Loucy (cell line): ENCODE measurements at regions not wholly inside any gene's neighbourhood (a gene's known extent, or its start where the extent isn't known, plus 50 kb on each side); places are given as distances from the start of the nearest gene placed in this dataset.

Source experiments
- H2AFZ ChIP-seq: fragments of 200-600 bp; sonication (generic); 2 replicates; pipeline ENCODE4 v1.6.0; 2016; ENCODE audit warnings: antibody characterized with exemption, mild to moderate bottlenecking, low read length, moderate library complexity
- H3F3A ChIP-seq: fragments of 200-600 bp; 2 replicates; pipeline ENCODE4 v1.6.0; 2016; ENCODE audit warnings: antibody characterized with exemption, low read depth, mild to moderate bottlenecking
- H3K27me3 ChIP-seq: fragments of 200-600 bp; sonication (generic); 2 replicates; pipeline ENCODE4 v1.6.1; 2014; ENCODE audit warnings: low read length, mild to moderate bottlenecking; ENCODE audit not compliant: insufficient read depth, poor library complexity, severe bottlenecking
- H3K36me3 ChIP-seq: fragments of 200-600 bp; sonication (generic); 2 replicates; pipeline ENCODE4 v1.6.1; 2016; ENCODE audit warnings: low read length; ENCODE audit not compliant: insufficient read depth
- H3K4me1 ChIP-seq: fragments of 200-600 bp; sonication (generic); 2 replicates; pipeline ENCODE4 v1.5.1; 2014; ENCODE audit warnings: low read length, mild to moderate bottlenecking; ENCODE audit not compliant: insufficient read depth, poor library complexity, severe bottlenecking
- H3K4me2 ChIP-seq: fragments of 200-600 bp; sonication (generic); 2 replicates; pipeline ENCODE4 v1.6.0; 2014; ENCODE audit warnings: antibody characterized with exemption, low read length, low read depth, mild to moderate bottlenecking; ENCODE audit not compliant: poor library complexity, severe bottlenecking
- H3K4me3 ChIP-seq: fragments of 200-600 bp; sonication (generic); 2 replicates; pipeline ENCODE4 v1.5.1; 2014; ENCODE audit warnings: low read length, mild to moderate bottlenecking, mixed read lengths; ENCODE audit not compliant: poor library complexity, severe bottlenecking
- H3K79me2 ChIP-seq: fragments of 200-600 bp; sonication (generic); 2 replicates; pipeline ENCODE4 v1.6.1; 2014; ENCODE audit warnings: low read length; ENCODE audit not compliant: insufficient read depth
- H3K9ac ChIP-seq: fragments of 200-600 bp; sonication (generic); 2 replicates; pipeline ENCODE4 v1.6.0; 2014; ENCODE audit warnings: mild to moderate bottlenecking, low read depth, low read length, moderate library complexity; ENCODE audit not compliant: poor library complexity, severe bottlenecking
- H3K9me2 ChIP-seq: fragments of 200-600 bp; sonication (generic); replicated peaks from 2 replicates; pipeline ENCODE4 v1.6.1; 2016; ENCODE audit warnings: low read depth, low read length, mixed read lengths
- H3K9me3 ChIP-seq: fragments of 200-600 bp; sonication (generic); 2 replicates; pipeline ENCODE4 v1.6.1; 2014; ENCODE audit warnings: mild to moderate bottlenecking, antibody characterized with exemption, low read length, low read depth; ENCODE audit not compliant: insufficient read depth
- H4K20me1 ChIP-seq: fragments of 200-600 bp; sonication (generic); 2 replicates; pipeline ENCODE4 v1.6.0; 2014; ENCODE audit warnings: antibody characterized with exemption, low read length, mild to moderate bottlenecking; ENCODE audit not compliant: insufficient read depth, poor library complexity, severe bottlenecking
- EZH2phosphoT487 ChIP-seq: fragments of 200-600 bp; IDR thresholded peaks from 2 replicates; pipeline ENCODE4 v1.6.1; 2018; ENCODE audit warnings: antibody characterized with exemption, mild to moderate bottlenecking, moderate library complexity, borderline replicate concordance
- TF ChIP-seq, protein P1 (sequence below): fragments of 200-600 bp; sonication (generic); conservative IDR thresholded peaks from 2 replicates; pipeline ENCODE4 v1.5.1; 2014; ENCODE audit warnings: mild to moderate bottlenecking, antibody characterized with exemption, low read length

DNA sequence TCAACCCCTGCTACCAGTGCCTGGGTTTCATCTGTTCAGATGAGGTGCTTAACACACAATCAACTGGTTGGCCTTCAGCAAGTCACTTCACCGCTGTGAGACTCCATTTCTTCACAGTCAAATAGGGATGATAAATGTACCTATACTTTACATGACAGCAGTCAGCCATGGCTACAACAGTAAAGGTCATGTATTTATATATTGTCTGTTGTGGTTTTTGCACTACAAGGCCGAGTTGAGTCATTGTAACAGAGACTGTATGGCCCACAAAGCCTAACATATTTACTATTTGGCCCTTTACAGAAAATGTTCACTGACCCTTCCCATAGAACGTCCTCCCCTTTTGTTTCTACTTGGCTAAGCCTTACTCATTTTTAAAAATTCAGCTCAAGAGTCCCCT is 404.6 kb upstream of the F9 start:
- no peaks in the 10 kb centered on the region for H3K36me3 ChIP-seq
- H3K9me2 ChIP-seq, result no peaks in the 10 kb centered on the region
- no peaks in the 10 kb centered on the region for H3K27me3 ChIP-seq
- H3F3A ChIP-seq, result no peaks in the 10 kb centered on the region
- H3K4me1 ChIP-seq, result no peaks in the 10 kb centered on the region
- TF ChIP-seq, protein P1, sequence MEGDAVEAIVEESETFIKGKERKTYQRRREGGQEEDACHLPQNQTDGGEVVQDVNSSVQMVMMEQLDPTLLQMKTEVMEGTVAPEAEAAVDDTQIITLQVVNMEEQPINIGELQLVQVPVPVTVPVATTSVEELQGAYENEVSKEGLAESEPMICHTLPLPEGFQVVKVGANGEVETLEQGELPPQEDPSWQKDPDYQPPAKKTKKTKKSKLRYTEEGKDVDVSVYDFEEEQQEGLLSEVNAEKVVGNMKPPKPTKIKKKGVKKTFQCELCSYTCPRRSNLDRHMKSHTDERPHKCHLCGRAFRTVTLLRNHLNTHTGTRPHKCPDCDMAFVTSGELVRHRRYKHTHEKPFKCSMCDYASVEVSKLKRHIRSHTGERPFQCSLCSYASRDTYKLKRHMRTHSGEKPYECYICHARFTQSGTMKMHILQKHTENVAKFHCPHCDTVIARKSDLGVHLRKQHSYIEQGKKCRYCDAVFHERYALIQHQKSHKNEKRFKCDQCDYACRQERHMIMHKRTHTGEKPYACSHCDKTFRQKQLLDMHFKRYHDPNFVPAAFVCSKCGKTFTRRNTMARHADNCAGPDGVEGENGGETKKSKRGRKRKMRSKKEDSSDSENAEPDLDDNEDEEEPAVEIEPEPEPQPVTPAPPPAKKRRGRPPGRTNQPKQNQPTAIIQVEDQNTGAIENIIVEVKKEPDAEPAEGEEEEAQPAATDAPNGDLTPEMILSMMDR, result no peak
- TF ChIP-seq EZH2phosphoT487, result no peak
- no peak overlapping the region for H2AFZ ChIP-seq
- H3K9me3 ChIP-seq, result no peaks in the 10 kb centered on the region
- no peaks in the 10 kb centered on the region for H3K79me2 ChIP-seq
- no peak overlapping the region for H3K4me3 ChIP-seq
- H3K4me2 ChIP-seq, result no peak overlapping the region
- H4K20me1 ChIP-seq, result no peaks in the 10 kb centered on the region
- no peak overlapping the region for H3K9ac ChIP-seq

DNA sequence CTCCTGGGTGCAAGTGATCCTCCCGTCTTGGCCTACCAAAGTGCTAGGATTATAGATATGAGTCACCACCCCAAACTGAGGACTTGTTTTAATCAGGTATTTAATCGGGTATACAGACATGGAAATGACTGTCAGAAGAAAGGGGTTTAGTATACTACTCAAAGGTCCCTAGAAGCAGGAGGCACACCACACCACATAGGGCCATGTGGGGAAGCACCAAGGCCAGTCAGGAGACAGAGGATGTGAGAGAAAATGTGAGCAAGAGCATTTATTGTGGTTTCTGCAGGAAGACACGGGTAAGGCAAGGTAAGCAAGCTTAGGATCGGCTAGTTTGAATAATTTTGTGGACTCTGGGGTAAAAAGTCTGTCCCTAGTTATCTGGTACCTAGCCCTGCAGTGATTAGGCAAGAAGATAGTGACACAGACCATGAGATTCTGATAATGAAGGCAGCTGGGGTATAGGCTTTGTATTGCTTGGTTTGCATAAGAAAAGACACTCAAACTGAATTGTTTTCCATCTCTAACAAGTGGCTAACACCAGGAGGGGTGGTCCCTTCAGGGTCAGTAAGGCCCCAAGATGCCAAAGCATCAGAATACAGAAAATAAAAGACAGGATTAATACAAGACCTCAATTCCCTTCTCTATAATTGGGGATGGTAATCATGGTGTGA is 408.8 kb upstream of the F9 start:
- H3K4me1 ChIP-seq, result no peaks in the 10 kb centered on the region
- H3K4me3 ChIP-seq, result no peak overlapping the region
- H3K36me3 ChIP-seq, result no peaks in the 10 kb centered on the region
- no peaks in the 10 kb centered on the region for H4K20me1 ChIP-seq
- TF ChIP-seq, protein P1, result no peak
- no peak for TF ChIP-seq EZH2phosphoT487
- no peak overlapping the region for H3K4me2 ChIP-seq
- H3F3A ChIP-seq, result no peaks in the 10 kb centered on the region
- no peak overlapping the region for H2AFZ ChIP-seq
- no peak overlapping the region for H3K9ac ChIP-seq
- no peaks in the 10 kb centered on the region for H3K9me2 ChIP-seq
- H3K27me3 ChIP-seq, result no peaks in the 10 kb centered on the region
- H3K79me2 ChIP-seq, result no peaks in the 10 kb centered on the region
- no peaks in the 10 kb centered on the region for H3K9me3 ChIP-seq

DNA sequence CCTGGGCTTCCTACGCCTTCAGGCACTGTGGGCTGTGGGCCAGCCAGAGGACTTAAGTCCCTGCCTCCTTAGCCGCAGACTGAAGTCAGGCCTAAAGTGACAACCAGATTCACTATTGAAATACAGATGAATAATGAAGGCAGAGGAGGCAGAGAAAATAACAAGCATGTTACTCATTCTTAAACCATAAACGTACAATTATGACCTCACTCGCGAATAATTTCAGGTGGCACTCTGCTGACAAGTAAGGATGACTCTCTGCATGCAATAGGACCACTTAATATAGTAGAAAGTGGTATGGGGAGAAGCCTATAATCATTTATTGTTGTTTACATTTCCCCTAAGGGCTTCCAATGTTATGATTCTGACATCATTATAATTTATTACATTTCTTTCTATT is 409.2 kb upstream of the FGF13 start:
- Histone ChIP-seq H3K9me2 (no peaks in the 10 kb centered on the region), H3K4me1 (no peaks in the 10 kb centered on the region), H3K27me3 (no peaks in the 10 kb centered on the region), H4K20me1 (no peaks in the 10 kb centered on the region), H2AFZ (no peak overlapping the region), H3K4me3 (no peak overlapping the region), H3K4me2 (no peak overlapping the region), H3K9me3 (no peaks in the 10 kb centered on the region), H3K9ac (no peak overlapping the region), H3K79me2 (no peaks in the 10 kb centered on the region), H3K36me3 (no peaks in the 10 kb centered on the region), H3F3A (no peaks in the 10 kb centered on the region)
- no peak for TF ChIP-seq EZH2phosphoT487

GRCh38 chrX:139113708-139114107 is 402.2 kb upstream of the FGF13 start:
- Histone ChIP-seq H4K20me1 (no peaks in the 10 kb centered on the region), H3K4me1 (no peaks in the 10 kb centered on the region), H3K27me3 (no peaks in the 10 kb centered on the region), H3K79me2 (no peaks in the 10 kb centered on the region), H3K4me3 (no peak overlapping the region), H3K9me3 (no peaks in the 10 kb centered on the region), H3K9ac (no peak overlapping the region), H3K36me3 (no peaks in the 10 kb centered on the region), H2AFZ (no peak overlapping the region), H3K9me2 (no peaks in the 10 kb centered on the region), H3F3A (no peaks in the 10 kb centered on the region), H3K4me2 (no peak overlapping the region)
- no peak for TF ChIP-seq EZH2phosphoT487
- TF ChIP-seq, protein P1, result no peak
